Memory B cell (primary cell): ENCODE measurements at regions not wholly inside any gene's neighbourhood (a gene's known extent, or its start where the extent isn't known, plus 50 kb on each side); places are given as distances from the start of the nearest gene placed in this dataset.

Experiments
- ATAC-seq: fragments of 150-1000 bp; cut with Tn5 transposase; 2 replicates; pipeline ENCODE4 v1.10.0; 2021; ENCODE audit warnings: low read depth, mild to moderate bottlenecking, moderate library complexity
- DNase-seq, 2 donors: peaks; one replicate each; pipeline ENCODE4 v3.0.0; 2022; ENCODE audit warnings: low spot score in 2 of 2
- H3K27ac Mint-ChIP-seq: one replicate; pipeline ENCODE4 v1.8.0; 2022; ENCODE audit warnings: mild to moderate bottlenecking, moderate library complexity, mixed read lengths
- H3K27me3 Mint-ChIP-seq: one replicate; pipeline ENCODE4 v1.8.0; 2022; ENCODE audit warnings: mixed read lengths
- H3K36me3 Mint-ChIP-seq: one replicate; pipeline ENCODE4 v1.8.0; 2022; ENCODE audit warnings: mild to moderate bottlenecking, mixed read lengths
- H3K4me1 Mint-ChIP-seq: one replicate; pipeline ENCODE4 v1.8.0; 2022; ENCODE audit warnings: mixed read lengths
- H3K4me3 Mint-ChIP-seq: one replicate; pipeline ENCODE4 v1.8.0; 2022; ENCODE audit warnings: mild to moderate bottlenecking, moderate library complexity, mixed read lengths
- H3K9me3 Mint-ChIP-seq: one replicate; pipeline ENCODE4 v1.8.0; 2022; ENCODE audit warnings: mixed read lengths

DNA sequence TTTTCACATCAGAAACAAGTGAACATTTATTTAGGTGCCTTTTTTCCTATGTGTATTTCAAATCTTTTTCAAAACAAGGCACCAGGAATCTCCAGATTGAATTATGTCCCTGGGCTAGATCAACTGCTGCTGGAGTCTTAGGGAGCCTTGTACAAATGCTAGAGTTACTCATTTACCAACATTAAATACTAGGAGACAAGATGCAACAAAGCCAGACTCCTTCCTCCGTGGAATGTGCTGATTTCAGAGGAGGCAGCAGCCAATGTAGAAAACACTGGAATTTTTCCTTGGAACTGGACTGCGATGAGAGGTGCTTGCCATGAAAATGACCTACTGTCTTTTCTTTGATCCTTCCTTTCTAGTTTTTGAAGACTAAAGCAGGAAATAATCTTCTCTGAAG, 1514.7 kb upstream of the MIR17HG start:
- H3K27me3 Mint-ChIP-seq: no peaks in the 10 kb centered on the region
- no peak for DNase-seq
- peaks cover 7% of the 10 kb centered on the region for H3K9me3 Mint-ChIP-seq
- ATAC-seq: no peak
- no peaks in the 10 kb centered on the region for H3K4me1 Mint-ChIP-seq
- no peak overlapping the region for H3K4me3 Mint-ChIP-seq
- H3K27ac Mint-ChIP-seq: no peak overlapping the region
- H3K36me3 Mint-ChIP-seq: no peaks in the 10 kb centered on the region

DNA sequence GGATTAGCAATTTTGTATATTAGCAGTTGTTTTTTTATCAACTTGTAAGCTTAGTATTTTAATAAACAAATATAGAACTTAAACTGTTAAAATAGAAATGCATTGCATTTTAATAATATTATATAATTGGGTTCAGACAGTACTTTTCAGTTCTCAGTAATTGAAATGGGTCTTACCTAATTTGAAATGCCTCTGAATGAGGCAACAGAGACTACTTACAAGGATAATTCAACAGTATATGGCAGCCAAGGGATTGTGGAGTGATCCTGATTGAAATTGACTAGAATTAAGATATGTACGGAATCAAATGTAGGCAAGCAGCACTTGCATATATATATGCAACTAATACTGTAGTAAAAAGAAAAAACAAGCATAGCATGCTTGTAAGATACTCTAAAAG, 1503.9 kb upstream of the MIR17HG start:
- H3K36me3 Mint-ChIP-seq: no peaks in the 10 kb centered on the region
- no peak overlapping the region for H3K27ac Mint-ChIP-seq
- no peak for ATAC-seq

DNA sequence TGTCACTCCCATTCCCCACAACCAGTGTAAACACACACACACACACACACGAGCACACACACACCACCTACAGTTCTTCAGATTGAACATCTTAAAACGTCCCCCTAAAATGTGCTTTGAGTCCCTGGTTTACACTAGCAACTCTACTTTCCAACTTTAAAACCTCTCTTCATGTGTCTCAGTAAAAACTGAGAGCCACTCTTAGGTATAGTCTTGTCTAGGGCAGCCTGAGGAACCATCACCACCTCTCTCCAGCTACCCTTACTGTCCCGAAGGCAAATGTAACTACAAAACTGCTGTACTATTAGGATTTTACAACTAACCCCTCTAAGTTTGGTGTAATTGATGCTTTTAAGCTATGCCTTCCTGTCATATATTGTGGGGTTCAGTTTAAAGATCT, 1501.6 kb upstream of the MIR17HG start:
- Mint-ChIP-seq H3K4me3 (no peak overlapping the region), H3K9me3 (peaks cover 7% of the 10 kb centered on the region), H3K27ac (no peak overlapping the region), H3K36me3 (no peaks in the 10 kb centered on the region), H3K27me3 (no peaks in the 10 kb centered on the region), H3K4me1 (no peaks in the 10 kb centered on the region)
- DNase-seq (no peak), ATAC-seq (no peak)

More for the DNA sequence above, 1503.9 kb upstream of the MIR17HG start:
- peaks cover 4% of the 10 kb centered on the region for H3K9me3 Mint-ChIP-seq
- H3K27me3 Mint-ChIP-seq: no peaks in the 10 kb centered on the region
- no peak overlapping the region for H3K4me3 Mint-ChIP-seq
- no peak for DNase-seq
- no peaks in the 10 kb centered on the region for H3K4me1 Mint-ChIP-seq

DNA sequence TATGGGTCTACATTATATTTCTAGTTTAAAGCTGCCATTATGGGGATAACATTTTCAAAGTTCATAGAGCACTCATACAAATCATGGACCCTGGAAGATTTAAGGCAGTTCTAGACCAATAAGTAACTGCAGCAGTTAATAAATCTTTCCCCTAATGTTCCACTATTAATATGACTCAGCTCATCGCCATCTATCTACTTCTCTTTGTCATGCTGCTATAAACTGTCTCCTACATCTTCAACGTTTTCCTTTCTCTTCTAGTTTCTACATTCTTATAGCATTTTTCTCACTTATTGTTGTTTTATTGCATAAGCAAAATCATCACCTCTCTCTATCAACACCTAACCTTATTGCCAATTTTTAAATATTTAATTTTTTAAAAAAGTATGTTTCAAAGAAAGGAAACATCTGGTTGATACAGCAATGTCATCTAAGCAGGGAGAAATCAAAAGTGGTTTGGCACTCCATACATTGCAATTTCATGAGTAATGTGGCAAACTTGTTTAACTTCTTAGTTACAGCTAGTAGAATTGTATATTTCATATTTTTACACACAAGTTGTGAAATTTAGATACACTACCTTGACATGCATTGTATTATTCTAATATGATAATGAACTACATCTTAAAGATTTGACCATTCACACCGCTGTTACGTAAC, 1500.4 kb upstream of the MIR17HG start:
- DNase-seq: no peak
- Mint-ChIP-seq H3K27me3 (no peaks in the 10 kb centered on the region), H3K9me3 (peaks cover 7% of the 10 kb centered on the region), H3K27ac (no peak overlapping the region), H3K36me3 (no peaks in the 10 kb centered on the region), H3K4me3 (no peak overlapping the region), H3K4me1 (no peaks in the 10 kb centered on the region)
- no peak for ATAC-seq

DNA sequence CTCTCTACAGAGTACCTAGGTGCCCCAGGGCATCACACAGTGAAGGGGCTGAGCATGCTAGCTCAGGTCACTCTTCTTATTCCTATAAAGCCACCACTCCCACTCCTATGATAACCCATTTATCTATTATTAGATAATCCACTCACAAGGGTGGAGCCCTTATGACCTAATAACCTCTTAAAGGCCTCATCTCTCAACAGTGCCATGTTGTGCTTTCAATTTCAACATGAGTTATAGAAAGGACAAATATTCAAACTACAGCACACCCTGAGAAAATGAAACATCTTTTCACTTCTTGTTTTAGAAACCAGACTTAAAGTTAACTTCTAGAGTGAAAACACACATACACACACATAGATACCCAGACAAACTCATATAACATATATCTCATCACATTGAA, 1494.9 kb upstream of the MIR17HG start:
- DNase-seq (no peak), ATAC-seq (no peak)
- Mint-ChIP-seq H3K4me3 (no peak overlapping the region), H3K4me1 (no peaks in the 10 kb centered on the region), H3K27me3 (no peaks in the 10 kb centered on the region), H3K27ac (no peak overlapping the region), H3K9me3 (peaks cover 3% of the 10 kb centered on the region), H3K36me3 (no peaks in the 10 kb centered on the region)

DNA sequence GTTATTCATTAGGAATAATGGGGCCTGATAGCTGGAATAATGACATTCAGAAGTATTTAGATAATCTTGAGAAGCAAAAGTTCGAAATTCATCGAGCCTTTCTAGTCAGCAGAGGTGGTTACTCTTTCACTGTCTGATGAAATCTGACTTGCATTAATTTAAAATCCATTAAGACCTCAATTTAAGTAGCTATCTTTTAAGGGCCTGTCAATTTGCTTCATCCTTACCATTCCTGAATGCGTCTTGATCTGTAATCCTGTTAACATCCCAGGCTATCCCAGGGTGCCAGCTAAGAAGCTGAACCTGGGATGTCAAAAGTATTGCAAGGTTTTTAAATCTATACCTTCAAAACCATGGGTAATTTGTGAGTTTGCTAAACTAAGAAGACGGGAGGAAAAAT, 1491.0 kb upstream of the MIR17HG start:
- no peak overlapping the region for H3K4me3 Mint-ChIP-seq
- H3K27me3 Mint-ChIP-seq: no peaks in the 10 kb centered on the region

DNA sequence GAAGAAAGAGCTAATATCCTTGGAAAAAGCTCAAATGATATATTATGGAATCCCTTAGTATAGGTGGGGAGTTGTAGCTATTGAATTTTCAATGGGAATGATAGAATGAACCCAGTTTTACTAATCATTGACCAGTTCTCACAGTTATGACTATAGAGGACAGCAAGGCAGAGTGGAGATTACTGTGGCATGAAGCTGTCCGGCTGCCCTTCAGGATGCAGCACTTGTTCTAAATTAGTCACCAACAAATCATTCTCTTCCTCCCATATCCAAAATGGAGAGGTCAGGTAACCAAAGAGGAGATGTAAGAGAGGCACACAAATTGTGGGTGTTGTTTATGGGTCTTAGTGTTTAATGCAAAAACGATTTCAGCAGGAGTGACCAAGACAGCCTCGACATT, 1490.0 kb upstream of the MIR17HG start:
- no peaks in the 10 kb centered on the region for H3K27me3 Mint-ChIP-seq
- no peak overlapping the region for H3K27ac Mint-ChIP-seq
- no peak overlapping the region for H3K4me3 Mint-ChIP-seq
- ATAC-seq (no peak), DNase-seq (no peak)
- peaks cover 7% of the 10 kb centered on the region for H3K9me3 Mint-ChIP-seq
- no peaks in the 10 kb centered on the region for H3K4me1 Mint-ChIP-seq
- no peaks in the 10 kb centered on the region for H3K36me3 Mint-ChIP-seq

More for the DNA sequence above, 1491.0 kb upstream of the MIR17HG start:
- Mint-ChIP-seq H3K27ac (no peak overlapping the region), H3K4me1 (no peaks in the 10 kb centered on the region), H3K9me3 (peaks cover 4% of the 10 kb centered on the region), H3K36me3 (no peaks in the 10 kb centered on the region)
- ATAC-seq (no peak), DNase-seq (no peak)

DNA sequence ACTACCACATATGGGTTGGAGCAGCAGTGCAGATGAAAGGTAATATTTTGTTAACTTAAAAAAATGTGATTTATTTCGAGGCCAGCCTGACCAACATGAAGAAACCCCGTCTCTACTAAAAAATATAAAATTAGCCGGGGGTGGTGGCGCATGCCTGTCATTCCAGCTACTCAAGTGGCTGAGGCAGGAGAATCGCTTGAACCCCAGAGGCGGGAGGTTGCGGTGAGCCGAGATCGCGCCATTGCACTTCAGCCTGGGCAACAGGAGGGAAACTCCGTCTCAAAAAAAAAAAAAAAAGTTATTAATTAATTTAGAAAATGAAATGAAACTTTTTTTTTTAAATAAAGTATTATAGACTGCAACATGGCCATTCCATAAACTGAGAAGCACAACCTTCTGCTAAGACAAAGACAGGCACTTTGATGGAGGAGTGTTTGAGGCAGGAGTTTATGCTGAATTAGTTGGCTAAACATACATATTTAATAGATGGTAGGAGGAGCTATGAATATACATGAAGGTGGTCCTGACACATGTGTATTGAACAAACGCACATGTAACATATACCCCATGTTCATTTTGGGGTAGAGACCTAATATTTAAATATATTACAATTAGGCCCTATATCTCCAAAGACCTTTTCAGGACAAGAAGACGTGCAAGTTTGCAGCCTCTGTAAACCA, 1485.3 kb upstream of the MIR17HG start:
- Mint-ChIP-seq H3K27ac (no peak overlapping the region), H3K36me3 (no peaks in the 10 kb centered on the region)

DNA sequence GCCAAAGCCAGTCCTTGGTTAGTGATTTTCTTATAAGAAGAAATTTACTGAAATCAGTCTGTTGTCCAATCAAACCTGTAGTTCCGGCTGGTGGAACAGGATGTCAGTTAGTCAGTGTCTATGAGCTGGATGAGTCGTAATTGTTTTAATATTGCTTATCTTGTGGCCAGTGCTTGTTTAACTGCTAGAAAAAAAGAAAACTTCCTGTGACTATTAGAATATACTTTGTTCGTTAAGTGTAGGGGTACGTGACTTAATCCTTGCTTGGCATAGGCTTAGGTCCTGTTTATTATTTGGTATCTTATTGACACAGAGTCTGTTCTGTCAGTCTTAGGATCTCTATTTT, 1484.8 kb upstream of the MIR17HG start:
- Mint-ChIP-seq H3K4me1 (no peaks in the 10 kb centered on the region), H3K9me3 (peaks cover 12% of the 10 kb centered on the region), H3K36me3 (no peaks in the 10 kb centered on the region), H3K27ac (no peak overlapping the region), H3K27me3 (no peaks in the 10 kb centered on the region), H3K4me3 (no peak overlapping the region)
- no peak for ATAC-seq
- no peak for DNase-seq

More for the DNA sequence above, 1485.3 kb upstream of the MIR17HG start:
- H3K4me3 Mint-ChIP-seq: no peak overlapping the region
- no peaks in the 10 kb centered on the region for H3K4me1 Mint-ChIP-seq
- DNase-seq: no peak
- ATAC-seq: no peak
- peaks cover 9% of the 10 kb centered on the region for H3K9me3 Mint-ChIP-seq
- H3K27me3 Mint-ChIP-seq: no peaks in the 10 kb centered on the region

DNA sequence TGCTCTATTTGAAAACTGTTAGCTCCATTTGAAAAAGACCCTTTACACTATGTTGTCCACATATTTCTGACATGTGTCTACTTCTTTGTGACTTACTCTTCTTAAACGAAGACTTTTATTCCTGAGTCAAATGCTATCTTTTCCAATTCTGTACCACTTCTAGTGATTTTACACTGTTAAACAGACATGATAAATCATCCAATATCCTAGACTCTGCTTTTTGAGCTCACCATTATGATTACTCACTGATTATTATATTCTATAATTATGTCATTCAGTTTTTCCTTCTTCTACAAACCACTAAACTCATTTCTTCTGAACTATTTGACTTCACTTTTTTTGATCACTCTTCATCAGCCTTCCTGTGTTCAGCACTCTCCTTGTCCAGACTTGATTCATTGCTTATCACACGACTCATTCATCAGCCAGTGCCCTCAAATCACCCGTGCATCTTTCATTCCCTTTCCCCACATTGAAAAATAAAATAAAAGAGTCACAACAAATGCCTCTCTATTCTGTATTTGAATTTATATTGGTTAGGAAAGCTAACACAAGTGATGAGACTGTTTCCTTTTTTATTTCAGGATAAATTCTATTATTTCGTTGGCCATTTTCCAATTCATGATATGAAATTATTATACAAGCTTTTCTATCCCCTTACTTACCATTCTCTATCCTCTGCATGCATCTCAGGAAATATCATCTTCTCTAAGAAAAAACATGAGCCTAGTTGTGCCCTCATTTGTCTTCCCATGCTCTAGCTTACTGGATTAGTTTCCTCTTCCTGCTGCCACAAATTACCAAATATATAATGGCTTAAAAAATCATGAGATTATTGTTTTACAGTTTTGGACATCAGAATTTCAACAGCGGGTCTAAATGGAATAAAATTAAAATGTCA, 1482.1 kb upstream of the MIR17HG start:
- Mint-ChIP-seq H3K27me3 (no peaks in the 10 kb centered on the region), H3K27ac (no peak overlapping the region), H3K4me1 (no peaks in the 10 kb centered on the region), H3K36me3 (no peaks in the 10 kb centered on the region), H3K9me3 (peaks cover 12% of the 10 kb centered on the region), H3K4me3 (no peak overlapping the region)
- no peak for ATAC-seq
- no peak for DNase-seq

DNA sequence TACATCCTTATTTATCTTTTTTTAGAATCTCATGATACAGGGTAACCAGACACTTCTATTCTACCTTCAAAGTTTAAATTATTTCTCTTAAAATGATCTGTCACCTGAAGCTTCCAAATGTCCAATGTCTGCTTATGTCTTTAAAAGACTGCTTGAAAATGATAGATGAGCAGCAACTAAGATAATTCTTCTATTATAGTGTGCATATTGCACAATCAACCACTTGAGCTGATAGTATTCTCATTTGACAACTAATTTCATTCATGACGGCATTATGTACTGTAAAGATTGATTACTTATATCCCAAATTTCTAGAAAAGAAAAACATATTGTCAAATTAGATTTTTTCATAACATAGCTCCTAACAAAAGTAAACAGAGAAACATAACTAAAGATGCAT, 1478.2 kb upstream of the MIR17HG start:
- Mint-ChIP-seq H3K4me1 (no peaks in the 10 kb centered on the region), H3K9me3 (peaks cover 5% of the 10 kb centered on the region), H3K4me3 (no peak overlapping the region), H3K27me3 (no peaks in the 10 kb centered on the region), H3K36me3 (no peaks in the 10 kb centered on the region), H3K27ac (no peak overlapping the region)
- ATAC-seq (no peak), DNase-seq (no peak)

DNA sequence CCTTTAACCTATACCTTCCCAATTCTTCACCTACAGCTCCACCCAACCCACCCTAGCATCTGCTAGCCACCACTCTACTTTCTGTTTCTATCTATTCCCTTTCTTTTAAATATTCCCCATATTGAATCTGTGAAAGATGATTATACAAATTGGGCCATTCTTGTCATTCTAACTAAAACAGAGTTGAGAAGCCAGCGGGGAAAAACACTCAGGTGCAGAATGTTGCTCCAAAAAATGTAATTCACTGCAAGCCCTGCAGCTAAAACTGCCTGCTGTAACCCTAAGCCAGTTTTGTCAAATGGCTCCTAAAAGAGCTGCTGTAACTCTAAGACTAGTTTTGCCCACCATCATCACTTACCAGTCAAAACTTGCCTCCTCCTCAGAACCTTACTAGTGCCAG, 1468.6 kb upstream of the MIR17HG start:
- Mint-ChIP-seq H3K4me1 (no peaks in the 10 kb centered on the region), H3K36me3 (no peaks in the 10 kb centered on the region), H3K4me3 (no peak overlapping the region), H3K27me3 (no peaks in the 10 kb centered on the region), H3K27ac (no peak overlapping the region), H3K9me3 (peaks cover 5% of the 10 kb centered on the region)
- DNase-seq (no peak), ATAC-seq (no peak)

DNA sequence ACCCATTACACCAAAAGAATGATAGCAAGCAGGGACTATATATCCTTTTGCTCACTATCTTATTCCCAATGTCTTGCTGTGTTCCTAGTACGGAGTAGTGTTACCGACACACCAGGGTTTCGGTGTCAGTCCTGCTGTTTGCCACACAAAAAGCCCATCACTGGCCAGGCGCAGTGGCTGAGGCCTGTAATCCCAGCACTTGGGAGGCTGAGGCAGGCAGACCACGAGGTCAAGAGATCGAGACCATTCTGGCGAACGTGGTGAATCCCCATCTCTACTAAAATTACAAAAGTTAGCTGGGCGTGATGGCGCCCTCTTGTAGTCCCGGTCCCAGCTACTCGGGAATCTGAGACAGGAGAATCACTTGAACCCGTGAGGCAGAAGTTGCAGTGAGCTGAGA, 1467.3 kb upstream of the MIR17HG start:
- ATAC-seq (no peak), DNase-seq (no peak)
- no peaks in the 10 kb centered on the region for H3K27me3 Mint-ChIP-seq
- no peak overlapping the region for H3K27ac Mint-ChIP-seq
- no peaks in the 10 kb centered on the region for H3K36me3 Mint-ChIP-seq
- H3K9me3 Mint-ChIP-seq: peaks cover 5% of the 10 kb centered on the region
- H3K4me1 Mint-ChIP-seq: no peaks in the 10 kb centered on the region
- H3K4me3 Mint-ChIP-seq: no peak overlapping the region

DNA sequence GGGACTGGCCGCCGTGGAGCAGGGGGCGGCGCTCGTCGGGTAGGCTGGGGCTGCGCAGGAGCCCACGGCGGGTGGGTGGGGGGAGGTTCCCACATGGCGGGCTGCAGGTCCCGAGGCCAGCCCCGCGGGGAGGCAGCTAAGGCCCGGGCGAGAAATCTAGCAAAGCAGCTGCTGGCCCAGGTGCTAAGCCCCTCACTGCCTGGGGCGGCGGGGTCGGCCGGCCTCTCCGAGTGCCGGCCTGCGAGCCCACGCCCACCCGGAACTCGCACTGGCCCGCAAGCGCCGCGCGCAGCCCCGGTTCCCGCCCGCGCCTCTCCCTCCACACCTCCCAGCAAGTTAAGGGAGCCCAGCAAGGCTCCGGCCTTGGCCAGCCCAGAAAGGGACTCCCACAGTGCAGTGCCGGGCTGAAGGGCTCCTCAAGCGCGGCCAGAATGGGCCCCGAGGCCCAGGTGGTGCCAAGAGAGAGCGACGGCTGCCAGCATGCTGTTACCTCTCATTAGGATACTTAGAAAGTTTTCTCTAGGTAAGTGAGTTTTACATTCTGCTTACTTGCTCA, 1463.5 kb upstream of the MIR17HG start:
- DNase-seq: no peak
- Mint-ChIP-seq H3K9me3 (peaks cover 5% of the 10 kb centered on the region), H3K27ac (no peak overlapping the region), H3K36me3 (no peaks in the 10 kb centered on the region), H3K4me3 (no peak overlapping the region), H3K27me3 (no peaks in the 10 kb centered on the region), H3K4me1 (no peaks in the 10 kb centered on the region)
- ATAC-seq: no peak
